GM23248 (cell line): ENCODE measurements at regions not wholly inside any gene's neighbourhood (a gene's known extent, or its start where the extent isn't known, plus 50 kb on each side); places are given as distances from the start of the nearest gene placed in this dataset.

ENCODE experiments used
- DNase-seq: peaks from one replicate; pipeline ENCODE4 v3.0.0-alpha.2; 2015
- H2AFZ ChIP-seq: fragments of 200-600 bp; sonication (generic); 2 replicates; pipeline ENCODE4 v1.6.1; 2016; ENCODE audit warnings: antibody characterized with exemption
- H3F3A ChIP-seq: fragments of 200-600 bp; sonication (generic); 2 replicates; pipeline ENCODE4 v1.6.1; 2016; ENCODE audit warnings: mild to moderate bottlenecking, antibody characterized with exemption, mixed run types; ENCODE audit not compliant: insufficient read depth
- H3K27ac ChIP-seq: fragments of 200-600 bp; sonication (generic); 2 replicates; pipeline ENCODE4 v1.5.1; 2016; ENCODE audit warnings: mild to moderate bottlenecking
- H3K27me3 ChIP-seq: fragments of 200-600 bp; sonication (generic); replicated peaks from 2 replicates; pipeline ENCODE4 v1.6.1; 2016; ENCODE audit warnings: mild to moderate bottlenecking; ENCODE audit not compliant: insufficient read depth
- H3K36me3 ChIP-seq: fragments of 200-600 bp; sonication (generic); 2 replicates; pipeline ENCODE4 v1.6.1; 2016; ENCODE audit warnings: low read depth, mild to moderate bottlenecking
- H3K4me1 ChIP-seq: fragments of 200-600 bp; sonication (generic); 2 replicates; pipeline ENCODE4 v1.6.1; 2016; ENCODE audit warnings: mild to moderate bottlenecking; ENCODE audit not compliant: insufficient read depth
- H3K4me2 ChIP-seq: fragments of 200-600 bp; sonication (generic); one replicate; pipeline ENCODE4 v1.6.1; 2016; ENCODE audit warnings: mild to moderate bottlenecking; ENCODE audit not compliant: unreplicated experiment
- H3K4me3 ChIP-seq: fragments of 200-600 bp; sonication (generic); 2 replicates; pipeline ENCODE4 v1.5.1; 2016; ENCODE audit warnings: mild to moderate bottlenecking
- H3K79me2 ChIP-seq: fragments of 200-600 bp; sonication (generic); 2 replicates; pipeline ENCODE4 v1.6.1; 2016; ENCODE audit warnings: mild to moderate bottlenecking; ENCODE audit not compliant: insufficient read depth
- H3K9ac ChIP-seq: fragments of 200-600 bp; sonication (generic); 2 replicates; pipeline ENCODE4 v1.6.1; 2016; ENCODE audit warnings: mild to moderate bottlenecking
- H3K9me2 ChIP-seq: fragments of 200-600 bp; sonication (generic); 2 replicates; pipeline ENCODE4 v1.6.1; 2016; ENCODE audit warnings: mixed run types, mild to moderate bottlenecking, moderate library complexity; ENCODE audit not compliant: insufficient read depth
- H3K9me3 ChIP-seq: fragments of 200-600 bp; sonication (generic); one replicate; pipeline ENCODE4 v1.6.1; 2017; ENCODE audit warnings: low read depth
- H4K20me1 ChIP-seq: fragments of 200-600 bp; sonication (generic); 2 replicates; pipeline ENCODE4 v1.6.0; 2016; ENCODE audit not compliant: insufficient read depth
- EZH2 ChIP-seq: fragments of 200-600 bp; sonication (generic); IDR thresholded peaks from 2 replicates; pipeline ENCODE4 v1.6.1; 2018; ENCODE audit warnings: antibody characterized with exemption, mild to moderate bottlenecking; ENCODE audit not compliant: insufficient read depth, poor library complexity, severe bottlenecking
- EZH2phosphoT487 ChIP-seq: fragments of 200-600 bp; sonication (generic); IDR thresholded peaks from 2 replicates; pipeline ENCODE4 v1.6.1; 2018; ENCODE audit warnings: antibody characterized with exemption, moderate library complexity, mild to moderate bottlenecking, low read depth; ENCODE audit not compliant: insufficient read depth
- WGBS, 2 experiments: methylation state at CpG; one replicate each; pipeline ENCODE4 v1.1.6; 2015 to 2017; ENCODE audit warnings: low lambda C conversion rate in 2 of 2, low coverage in 1 of 2; ENCODE audit errors: missing lambda C conversion rate in 2 of 2; 5-methylcytosine and 5-hydroxymethylcytosine counted together
- in situ Hi-C: fragments of 300-500 bp; cut with MboI; formaldehyde crosslinking; loops from 2 replicates; pipeline ENCODE4 v1.15.0; 2020

- H3K4me3 ChIP-seq = no peak overlapping the region
- H3K27me3 ChIP-seq = no peaks in the 10 kb centered on the region; the same call in 1 of the 2 replicates
- TF ChIP-seq EZH2phosphoT487 (no peak), EZH2 (no peak)
- H3K79me2 ChIP-seq = no peaks in the 10 kb centered on the region
- H3K9me2 ChIP-seq = no peaks in the 10 kb centered on the region
- no peak overlapping the region for H3K27ac ChIP-seq
- no peak overlapping the region for H2AFZ ChIP-seq
- no peaks in the 10 kb centered on the region for H3F3A ChIP-seq
- no peak for DNase-seq
- H3K4me2 ChIP-seq = no peak overlapping the region
- no peaks in the 10 kb centered on the region for H3K9me3 ChIP-seq
- WGBS, 2 experiments = 65 to 66% methylated on average over 15 to 21 of the region's 21 CpGs
- in situ Hi-C loops = no loop called here
- H3K36me3 ChIP-seq = no peaks in the 10 kb centered on the region
- H3K9ac ChIP-seq = no peak overlapping the region
- H4K20me1 ChIP-seq = no peaks in the 10 kb centered on the region
- no peaks in the 10 kb centered on the region for H3K4me1 ChIP-seq
These were observed 70.0 kb upstream of the NKD1 start for GRCh38 chr16:50478075-50478772.

- no peak overlapping the region for H3K27ac ChIP-seq
- no peaks in the 10 kb centered on the region; the same call in 1 of the 2 replicates for H3K27me3 ChIP-seq
- H2AFZ ChIP-seq = no peak overlapping the region
- no peak for DNase-seq
- WGBS, 2 experiments = 57 to 62% methylated on average over 13 to 14 of the region's 14 CpGs
- H3K4me1 ChIP-seq = no peaks in the 10 kb centered on the region
- no peaks in the 10 kb centered on the region for H3K9me3 ChIP-seq
- H4K20me1 ChIP-seq = no peaks in the 10 kb centered on the region
- in situ Hi-C loops = no loop called here
- no peak overlapping the region for H3K4me2 ChIP-seq
- no peak overlapping the region for H3K4me3 ChIP-seq
- no peaks in the 10 kb centered on the region for H3F3A ChIP-seq
- H3K9ac ChIP-seq = no peak overlapping the region
- no peaks in the 10 kb centered on the region for H3K36me3 ChIP-seq
- no peaks in the 10 kb centered on the region for H3K79me2 ChIP-seq
- TF ChIP-seq EZH2phosphoT487 = no peak
- no peak for TF ChIP-seq EZH2
- no peaks in the 10 kb centered on the region for H3K9me2 ChIP-seq
These were observed 71.5 kb upstream of the NKD1 start for GRCh38 chr16:50476486-50477255.

DNA sequence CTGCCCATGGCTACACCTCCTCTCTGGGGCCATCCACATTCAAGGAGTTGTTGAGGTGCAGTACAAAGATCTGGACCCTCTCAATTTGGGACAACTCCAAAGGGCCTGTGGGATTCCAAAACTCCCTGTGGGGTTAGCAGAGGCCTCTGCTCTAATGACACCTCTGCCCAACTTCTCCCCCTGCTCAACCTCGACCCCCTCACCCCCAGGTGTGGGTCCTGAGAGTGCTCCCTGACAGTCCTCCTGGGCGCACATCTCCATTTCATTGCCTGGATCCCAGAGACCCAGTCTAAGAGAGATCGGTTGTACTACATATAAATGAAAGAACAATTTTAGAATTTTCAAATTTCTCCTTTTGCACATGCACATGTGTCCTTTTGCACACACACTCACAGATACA lies 73.0 kb upstream of the NKD1 start:
- H3K27me3 ChIP-seq = peaks cover 9% of the 10 kb centered on the region; the same call in 1 of the 2 replicates
- no peak overlapping the region for H3K4me3 ChIP-seq
- no peaks in the 10 kb centered on the region for H4K20me1 ChIP-seq
- H3K4me1 ChIP-seq = no peaks in the 10 kb centered on the region
- no peaks in the 10 kb centered on the region for H3K36me3 ChIP-seq
- no peak overlapping the region for H3K4me2 ChIP-seq
- no peak overlapping the region for H3K9ac ChIP-seq
- no peak for DNase-seq
- H3K79me2 ChIP-seq = no peaks in the 10 kb centered on the region
- H3K9me2 ChIP-seq = no peaks in the 10 kb centered on the region
- TF ChIP-seq EZH2 (no peak), EZH2phosphoT487 (no peak)
- no peak overlapping the region for H3K27ac ChIP-seq
- H3F3A ChIP-seq = no peaks in the 10 kb centered on the region
- H2AFZ ChIP-seq = no peak overlapping the region
- no peaks in the 10 kb centered on the region for H3K9me3 ChIP-seq
- WGBS, 2 experiments = 72 to 77% methylated on average over 3 of the region's 3 CpGs
- in situ Hi-C loops = no loop called here

GRCh38 chr16:50474138-50474537 lies 74.1 kb upstream of the NKD1 start:
- no peaks in the 10 kb centered on the region for H3F3A ChIP-seq
- no peaks in the 10 kb centered on the region for H3K9me2 ChIP-seq
- H3K27ac ChIP-seq = no peak overlapping the region
- peaks cover 14% of the 10 kb centered on the region for H3K27me3 ChIP-seq
- DNase-seq = no peak
- in situ Hi-C loops = no loop called here
- H3K4me1 ChIP-seq = no peaks in the 10 kb centered on the region
- H3K4me2 ChIP-seq = no peak overlapping the region
- 73 to 91% methylated on average over 2 of the region's 2 CpGs for WGBS, 2 experiments
- H3K9ac ChIP-seq = no peak overlapping the region
- H3K4me3 ChIP-seq = no peak overlapping the region
- H3K36me3 ChIP-seq = no peaks in the 10 kb centered on the region
- no peak for TF ChIP-seq EZH2phosphoT487
- no peak for TF ChIP-seq EZH2
- H2AFZ ChIP-seq = no peak overlapping the region
- H4K20me1 ChIP-seq = no peaks in the 10 kb centered on the region
- no peaks in the 10 kb centered on the region for H3K79me2 ChIP-seq
- no peaks in the 10 kb centered on the region for H3K9me3 ChIP-seq
